DND-41 (cell line): ENCODE measurements at regions not wholly inside any gene's neighbourhood (a gene's known extent, or its start where the extent isn't known, plus 50 kb on each side); places are given as distances from the start of the nearest gene placed in this dataset.

Experiments used
- CTCF ChIP-seq: IDR thresholded peaks from 2 replicates; pipeline ENCODE4 v1.5.1; 2012; ENCODE audit warnings: borderline replicate concordance, low read length, moderate library complexity, mild to moderate bottlenecking; ENCODE audit not compliant: poor library complexity, severe bottlenecking; ENCODE audit errors: extremely low read depth
- EZH2 ChIP-seq: IDR thresholded peaks from 3 replicates; pipeline ENCODE4 v1.6.1; 2012; ENCODE audit warnings: borderline replicate concordance, low read depth, mild to moderate bottlenecking, moderate library complexity, low read length, inconsistent platforms; ENCODE audit not compliant: severe bottlenecking

GRCh38 chr6:119523556-119523955 lies 174.0 kb upstream of the MAN1A1 start:
- no peak for TF ChIP-seq CTCF
- TF ChIP-seq EZH2: no peak
